SK-N-SH (cell line): ENCODE measurements at regions not wholly inside any gene's neighbourhood (a gene's known extent, or its start where the extent isn't known, plus 50 kb on each side); places are given as distances from the start of the nearest gene placed in this dataset.

Source experiments
- CTCF ChIA-PET: fragments of 300-600, 350-600 bp; formaldehyde crosslinking; extraction: SDS; loops from one replicate; lab custom pipeline; 2021; lab: Yijun Ruan, JAX
- POLR2A ChIA-PET: fragments of 350-600 bp; sonication (Branson Sonifier 250); formaldehyde crosslinking; extraction: SDS; loops from one replicate; lab custom pipeline; 2020; ENCODE audit warnings: antibody characterized with exemption, inconsistent platforms; lab: Yijun Ruan, JAX
- DNase-seq: peaks from one replicate; pipeline ENCODE4 v3.0.0; 2012
- H2AFZ ChIP-seq: fragments of 200-600 bp; sonication (generic); 2 replicates; pipeline ENCODE4 v1.8.1; 2016; ENCODE audit warnings: antibody characterized with exemption, mild to moderate bottlenecking, low read depth
- H3F3A ChIP-seq: fragments of 200-600 bp; sonication (generic); replicated peaks from 2 replicates; pipeline ENCODE3; 2016; ENCODE audit warnings: antibody characterized with exemption, mild to moderate bottlenecking; ENCODE audit not compliant: insufficient read depth
- H3K27ac ChIP-seq, 2 experiments: fragments of 200-500 bp in 1 of 2; fragments of 200-600 bp in 1 of 2; sonication (Bioruptor generic) in 1 of 2; sonication (generic), shearing (Covaris generic) in 1 of 2; 2 replicates each; pipeline versions ENCODE4 v1.5.1 to v1.6.1; 2014 to 2016; ENCODE audit warnings: low read depth in 2 of 2, inconsistent platforms in 1 of 2, low read length in 1 of 2, mild to moderate bottlenecking in 1 of 2, mixed read lengths in 1 of 2
- H3K27me3 ChIP-seq: fragments of 200-600 bp; sonication (generic), shearing (Covaris generic); 2 replicates; pipeline ENCODE4 v1.6.1; 2016; ENCODE audit warnings: mixed run types; ENCODE audit not compliant: insufficient read depth
- H3K36me3 ChIP-seq, 2 experiments: fragments of 200-500 bp in 1 of 2; fragments of 200-600 bp in 1 of 2; sonication (Bioruptor generic) in 1 of 2; sonication (generic) in 1 of 2; replicated peaks in 1 of 2; 2 replicates each; pipeline versions ENCODE3 to v1.5.1; 2014 to 2016; ENCODE audit warnings: low read length in 1 of 2, mild to moderate bottlenecking in 1 of 2; ENCODE audit not compliant: insufficient read depth in 2 of 2, control insufficient read depth in 1 of 2
- H3K4me1 ChIP-seq, 2 experiments: fragments of 200-500 bp in 1 of 2; fragments of 200-600 bp in 1 of 2; sonication (Bioruptor generic) in 1 of 2; sonication (generic), shearing (Covaris generic) in 1 of 2; 2 replicates each; pipeline versions ENCODE4 v1.5.1 to v1.6.1; 2014 to 2016; ENCODE audit warnings: low read depth in 1 of 2, low read length in 1 of 2, mixed run types in 1 of 2; ENCODE audit not compliant: insufficient read depth in 2 of 2, control insufficient read depth in 1 of 2
- H3K4me2 ChIP-seq: fragments of 200-600 bp; sonication (generic), shearing (Covaris generic); 2 replicates; pipeline ENCODE4 v1.6.1; 2017; ENCODE audit warnings: mixed run types
- H3K4me3 ChIP-seq, 2 experiments: fragments of 200-500 bp in 1 of 2; fragments of 200-600 bp in 1 of 2; sonication (Bioruptor generic) in 1 of 2; sonication (generic), shearing (Covaris generic) in 1 of 2; 2 replicates each; pipeline versions ENCODE4 v1.5.1 to v1.8.1; 2014 to 2016; ENCODE audit warnings: low read depth in 2 of 2, inconsistent platforms in 1 of 2, low read length in 1 of 2, mild to moderate bottlenecking in 1 of 2, mixed read lengths in 1 of 2, moderate library complexity in 1 of 2
- H3K79me2 ChIP-seq: fragments of 200-600 bp; sonication (generic); 2 replicates; pipeline ENCODE4 v1.8.1; 2017; ENCODE audit warnings: mild to moderate bottlenecking; ENCODE audit not compliant: insufficient read depth
- H3K9ac ChIP-seq: fragments of 200-600 bp; sonication (generic); 2 replicates; pipeline ENCODE4 v1.6.1; 2017; ENCODE audit warnings: mixed run types
- H3K9me2 ChIP-seq: fragments of 200-600 bp; sonication (generic); 2 replicates; pipeline ENCODE4 v1.6.1; 2017; ENCODE audit warnings: mixed run types
- H3K9me3 ChIP-seq: fragments of 200-600 bp; sonication (generic); 2 replicates; pipeline ENCODE4 v1.6.1; 2017; ENCODE audit warnings: mixed run types, mild to moderate bottlenecking, moderate library complexity
- H4K20me1 ChIP-seq: fragments of 200-600 bp; sonication (generic); 2 replicates; pipeline ENCODE4 v1.6.1; 2017; ENCODE audit warnings: mild to moderate bottlenecking, mixed run types; ENCODE audit not compliant: insufficient read depth
- EP300 ChIP-seq, 2 experiments: IDR thresholded peaks; 2 replicates each; pipeline versions ENCODE4 v1.4.0 to v1.6.1; 2012; ENCODE audit warnings: borderline replicate concordance in 1 of 2, low read depth in 1 of 2, low read length in 1 of 2
- FOSL2 ChIP-seq: IDR thresholded peaks from 2 replicates; pipeline ENCODE4 v1.4.0; 2012; ENCODE audit warnings: low read depth, mild to moderate bottlenecking, moderate library complexity, borderline replicate concordance
- FOXJ3 ChIP-seq: sonication (generic); formaldehyde crosslinking; IDR thresholded peaks from 2 replicates; pipeline ENCODE4 v1.5.1; 2020; ENCODE audit warnings: mild to moderate bottlenecking, missing genetic modification reagents
- FOXM1 ChIP-seq: IDR thresholded peaks from 2 replicates; pipeline ENCODE4 v1.4.0; 2012; ENCODE audit warnings: low read depth, mild to moderate bottlenecking
- GATA2 ChIP-seq: sonication (generic); formaldehyde crosslinking; IDR thresholded peaks from 2 replicates; pipeline ENCODE4 v1.5.0; 2020; ENCODE audit warnings: mild to moderate bottlenecking, missing genetic modification reagents
- JUND ChIP-seq: IDR thresholded peaks from 2 replicates; pipeline ENCODE4 v1.4.0; 2012
- NRF1 ChIP-seq: IDR thresholded peaks from 2 replicates; pipeline ENCODE4 v1.6.1; 2012; ENCODE audit warnings: low read depth, mild to moderate bottlenecking, low read length
- PBX3 ChIP-seq: IDR thresholded peaks from 2 replicates; pipeline ENCODE4; 2012
- POLR2AphosphoS5 ChIP-seq: IDR thresholded peaks from 2 replicates; pipeline ENCODE4 v1.6.1; 2012; ENCODE audit warnings: low read depth, low read length
- RAD21 ChIP-seq: IDR thresholded peaks from 2 replicates; pipeline ENCODE4 v1.6.1; 2012; ENCODE audit warnings: mild to moderate bottlenecking, low read length
- RCOR1 ChIP-seq: fragments of 150-350 bp; IDR thresholded peaks from 2 replicates; pipeline ENCODE4 v1.6.1; 2017; ENCODE audit warnings: antibody characterized with exemption, low read length
- RFX5 ChIP-seq: IDR thresholded peaks from 2 replicates; pipeline ENCODE4 v1.6.1; 2012; ENCODE audit warnings: mild to moderate bottlenecking, improper control_type of control experiment, low read length
- RXRA ChIP-seq: IDR thresholded peaks from 2 replicates; pipeline ENCODE4 v1.4.0; 2012; ENCODE audit warnings: low read depth, mild to moderate bottlenecking, borderline replicate concordance
- SIN3A ChIP-seq: IDR thresholded peaks from 2 replicates; pipeline ENCODE4 v1.6.1; 2012; ENCODE audit warnings: low read depth, mild to moderate bottlenecking, low read length, moderate library complexity, borderline replicate concordance
- TAF1 ChIP-seq: IDR thresholded peaks from 2 replicates; pipeline ENCODE4 v1.6.1; 2012; ENCODE audit warnings: low read depth, mild to moderate bottlenecking, low read length, moderate library complexity, borderline replicate concordance
- TCF12 ChIP-seq: IDR thresholded peaks from 2 replicates; pipeline ENCODE4 v1.4.0; 2012
- USF1 ChIP-seq: IDR thresholded peaks from 2 replicates; pipeline ENCODE4 v1.4.0; 2012; ENCODE audit warnings: low read depth, borderline replicate concordance
- USF2 ChIP-seq: fragments of 150-350 bp; IDR thresholded peaks from 2 replicates; pipeline ENCODE4 v1.6.1; 2017; ENCODE audit warnings: antibody characterized with exemption, low read length, low read depth, borderline replicate concordance
- YY1 ChIP-seq: IDR thresholded peaks from 2 replicates; pipeline ENCODE4 v1.4.0; 2012; ENCODE audit warnings: low read depth, mild to moderate bottlenecking
- WGBS: methylation state at CpG from one replicate; pipeline ENCODE4 v1.1.6; 2017; ENCODE audit warnings: low lambda C conversion rate; 5-methylcytosine and 5-hydroxymethylcytosine counted together
- TF ChIP-seq, protein P1 (sequence below): IDR thresholded peaks from 2 replicates; pipeline ENCODE4 v1.6.1; 2012; ENCODE audit warnings: mild to moderate bottlenecking, low read depth, low read length, moderate library complexity

DNA sequence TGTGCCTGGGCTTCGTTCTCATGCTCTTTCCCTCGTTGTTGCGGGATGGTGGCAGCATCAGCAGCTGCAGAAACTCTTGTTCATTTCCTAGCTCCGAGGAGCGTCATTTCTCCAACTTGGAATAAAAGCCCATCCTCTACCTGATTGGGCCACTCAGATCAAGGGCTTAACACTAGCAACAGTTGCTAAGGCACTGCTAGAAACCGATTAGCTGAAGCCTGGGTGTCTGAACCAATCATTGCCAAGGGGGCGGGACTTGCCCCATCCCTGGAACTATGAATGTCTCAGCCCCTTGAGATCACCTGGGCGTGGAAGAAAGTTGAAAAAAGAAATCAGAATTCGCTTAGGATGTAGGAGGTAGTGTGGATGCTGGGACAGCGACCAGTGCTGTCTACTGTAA, 145.3 kb downstream of the FOXL1 start:
- CTCF ChIA-PET: no interaction called here
- Histone ChIP-seq H3K9me2 (no peaks in the 10 kb centered on the region), H3K9me3 (no peaks in the 10 kb centered on the region), H3K4me1 (no peaks in the 10 kb centered on the region), H3K27ac (no peak overlapping the region), H3K79me2 (no peaks in the 10 kb centered on the region), H2AFZ (no peak overlapping the region), H3K9ac (no peak overlapping the region), H3K27me3 (no peaks in the 10 kb centered on the region), H3K4me3 (no peak overlapping the region), H4K20me1 (no peaks in the 10 kb centered on the region), H3F3A (peaks cover under 1% of the 10 kb centered on the region), H3K4me2 (no peak overlapping the region), H3K36me3 (no peaks in the 10 kb centered on the region)
- TF ChIP-seq RFX5 (peak; percentile 45; the same call in 1 of the 2 replicates), PBX3 (no peak)
- POLR2A ChIA-PET: no interaction called here
- 28% methylated on average over 10 of the region's 10 CpGs for WGBS
- no peak for DNase-seq

DNA sequence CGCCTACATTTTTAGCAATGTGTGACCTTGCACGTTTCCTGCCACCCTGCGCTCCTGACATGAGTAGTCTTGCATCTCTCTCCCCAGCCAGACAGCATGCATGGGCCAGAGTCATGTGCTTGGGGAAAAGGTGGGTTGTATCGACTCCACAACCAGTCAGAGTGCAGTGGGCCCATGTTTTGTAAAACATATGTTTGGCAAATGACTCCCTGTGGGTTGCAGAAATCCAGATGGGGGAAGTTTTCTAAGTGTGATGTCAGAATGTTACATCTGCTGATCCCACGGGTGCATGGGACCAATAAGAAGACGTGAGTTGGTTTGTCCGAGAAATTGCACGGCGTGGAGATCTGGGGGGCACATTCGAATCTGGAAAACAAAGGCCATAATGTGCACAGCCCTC, 147.1 kb downstream of the FOXL1 start:
- WGBS: 11% methylated on average over 10 of the region's 10 CpGs
- ChIA-PET CTCF (no interaction called here), POLR2A (no interaction called here)
- H3K9me3 ChIP-seq: no peaks in the 10 kb centered on the region
- no peaks in the 10 kb centered on the region for H3K79me2 ChIP-seq
- no peak overlapping the region for H2AFZ ChIP-seq
- no peaks in the 10 kb centered on the region for H3F3A ChIP-seq
- H3K9ac ChIP-seq: no peak overlapping the region
- TF ChIP-seq GATA2 (CRISPR knock-in tag) (no peak), EP300 (IDR thresholded peaks at IDR 0.05; ENCODE audit: borderline replicate concordance in 1 of 2, low read depth in 1 of 2, low read length in 1 of 2) (no peak), FOXM1 (no peak), NRF1 (no peak), YY1 (no peak), POLR2AphosphoS5 (no peak), PBX3 (no peak), RXRA (no peak), RCOR1 (no peak), USF1 (no peak), RAD21 (no peak), TCF12 (no peak), FOXJ3 (CRISPR knock-in tag) (no peak), FOSL2 (no peak), TAF1 (no peak), SIN3A (no peak), USF2 (no peak), JUND (no peak)
- TF ChIP-seq, protein P1, sequence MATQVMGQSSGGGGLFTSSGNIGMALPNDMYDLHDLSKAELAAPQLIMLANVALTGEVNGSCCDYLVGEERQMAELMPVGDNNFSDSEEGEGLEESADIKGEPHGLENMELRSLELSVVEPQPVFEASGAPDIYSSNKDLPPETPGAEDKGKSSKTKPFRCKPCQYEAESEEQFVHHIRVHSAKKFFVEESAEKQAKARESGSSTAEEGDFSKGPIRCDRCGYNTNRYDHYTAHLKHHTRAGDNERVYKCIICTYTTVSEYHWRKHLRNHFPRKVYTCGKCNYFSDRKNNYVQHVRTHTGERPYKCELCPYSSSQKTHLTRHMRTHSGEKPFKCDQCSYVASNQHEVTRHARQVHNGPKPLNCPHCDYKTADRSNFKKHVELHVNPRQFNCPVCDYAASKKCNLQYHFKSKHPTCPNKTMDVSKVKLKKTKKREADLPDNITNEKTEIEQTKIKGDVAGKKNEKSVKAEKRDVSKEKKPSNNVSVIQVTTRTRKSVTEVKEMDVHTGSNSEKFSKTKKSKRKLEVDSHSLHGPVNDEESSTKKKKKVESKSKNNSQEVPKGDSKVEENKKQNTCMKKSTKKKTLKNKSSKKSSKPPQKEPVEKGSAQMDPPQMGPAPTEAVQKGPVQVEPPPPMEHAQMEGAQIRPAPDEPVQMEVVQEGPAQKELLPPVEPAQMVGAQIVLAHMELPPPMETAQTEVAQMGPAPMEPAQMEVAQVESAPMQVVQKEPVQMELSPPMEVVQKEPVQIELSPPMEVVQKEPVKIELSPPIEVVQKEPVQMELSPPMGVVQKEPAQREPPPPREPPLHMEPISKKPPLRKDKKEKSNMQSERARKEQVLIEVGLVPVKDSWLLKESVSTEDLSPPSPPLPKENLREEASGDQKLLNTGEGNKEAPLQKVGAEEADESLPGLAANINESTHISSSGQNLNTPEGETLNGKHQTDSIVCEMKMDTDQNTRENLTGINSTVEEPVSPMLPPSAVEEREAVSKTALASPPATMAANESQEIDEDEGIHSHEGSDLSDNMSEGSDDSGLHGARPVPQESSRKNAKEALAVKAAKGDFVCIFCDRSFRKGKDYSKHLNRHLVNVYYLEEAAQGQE: no peak
- no peaks in the 10 kb centered on the region for H3K9me2 ChIP-seq
- H3K36me3 ChIP-seq: no peaks in the 10 kb centered on the region
- no peak for DNase-seq
- H3K27me3 ChIP-seq: no peaks in the 10 kb centered on the region
- H3K4me3 ChIP-seq: no peak overlapping the region
- H3K27ac ChIP-seq: no peak overlapping the region
- no peaks in the 10 kb centered on the region for H4K20me1 ChIP-seq
- H3K4me2 ChIP-seq: no peak overlapping the region
- no peaks in the 10 kb centered on the region for H3K4me1 ChIP-seq
